RWPE2 (cell line): ENCODE measurements at regions not wholly inside any gene's neighbourhood (a gene's known extent, or its start where the extent isn't known, plus 50 kb on each side); places are given as distances from the start of the nearest gene placed in this dataset.

ENCODE experiments used
- ATAC-seq: fragments of 200-7000 bp; cut with Tn5 transposase; 3 replicates; pipeline ENCODE4 v1.9.1; 2021; ENCODE audit warnings: low read depth
- DNase-seq: peaks from one replicate; pipeline ENCODE4 v3.0.0-alpha.2; 2020; ENCODE audit warnings: low spot score
- H3K27ac ChIP-seq: fragments of 450-650 bp; 2 replicates; pipeline ENCODE4 v1.5.1; 2017; ENCODE audit warnings: mild to moderate bottlenecking; ENCODE audit not compliant: poor library complexity, severe bottlenecking
- H3K27me3 ChIP-seq: fragments of 250-450 bp; sonication (Bioruptor Pico); 2 replicates; pipeline ENCODE4 v1.5.1; 2021; ENCODE audit warnings: mild to moderate bottlenecking, moderate library complexity; ENCODE audit not compliant: insufficient read depth, poor library complexity, severe bottlenecking
- H3K36me3 ChIP-seq: fragments of 250-450 bp; sonication (Bioruptor Pico); 2 replicates; pipeline ENCODE4 v1.5.1; 2020; ENCODE audit warnings: low read depth, mild to moderate bottlenecking, moderate library complexity
- H3K4me1 ChIP-seq: fragments of 250-450 bp; sonication (Bioruptor Pico); 2 replicates; pipeline ENCODE4 v1.5.1; 2021; ENCODE audit warnings: mild to moderate bottlenecking, moderate library complexity; ENCODE audit not compliant: insufficient read depth, poor library complexity, severe bottlenecking
- H3K4me3 ChIP-seq: fragments of 250-450 bp; sonication (Bioruptor Pico); 2 replicates; pipeline ENCODE4 v1.5.1; 2021; ENCODE audit warnings: mild to moderate bottlenecking, moderate library complexity; ENCODE audit not compliant: severe bottlenecking
- H3K9me3 ChIP-seq: fragments of 250-450 bp; sonication (Bioruptor Pico); 2 replicates; pipeline ENCODE4 v1.5.1; 2021; ENCODE audit warnings: mild to moderate bottlenecking, moderate library complexity; ENCODE audit not compliant: severe bottlenecking
- TF ChIP-seq, protein P1 (sequence below): fragments of 450-650 bp; IDR thresholded peaks from one replicate; pipeline ENCODE4 v1.5.1; 2017; ENCODE audit warnings: mild to moderate bottlenecking, moderate library complexity; ENCODE audit not compliant: poor library complexity, severe bottlenecking

DNA sequence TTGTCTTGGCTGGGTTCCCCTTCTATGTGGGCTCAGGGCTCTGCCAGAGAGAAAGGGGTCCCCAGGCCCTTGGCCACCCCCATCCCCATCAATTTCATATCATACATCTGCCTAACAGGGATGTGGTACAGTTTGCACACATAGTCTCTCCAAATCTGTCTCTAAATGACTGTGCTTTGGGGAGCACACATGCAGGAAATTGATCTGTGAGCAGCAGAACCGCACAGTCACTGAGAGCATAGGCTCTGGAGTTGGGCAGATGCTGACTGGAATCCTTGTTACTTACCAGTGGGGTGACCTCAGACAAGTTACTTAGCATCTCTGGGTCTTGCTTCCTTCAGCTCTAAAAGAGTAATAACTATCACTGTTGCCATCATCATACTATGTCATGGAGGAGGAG lies 273.9 kb downstream of the ABHD5 start:
- TF ChIP-seq, protein P1, sequence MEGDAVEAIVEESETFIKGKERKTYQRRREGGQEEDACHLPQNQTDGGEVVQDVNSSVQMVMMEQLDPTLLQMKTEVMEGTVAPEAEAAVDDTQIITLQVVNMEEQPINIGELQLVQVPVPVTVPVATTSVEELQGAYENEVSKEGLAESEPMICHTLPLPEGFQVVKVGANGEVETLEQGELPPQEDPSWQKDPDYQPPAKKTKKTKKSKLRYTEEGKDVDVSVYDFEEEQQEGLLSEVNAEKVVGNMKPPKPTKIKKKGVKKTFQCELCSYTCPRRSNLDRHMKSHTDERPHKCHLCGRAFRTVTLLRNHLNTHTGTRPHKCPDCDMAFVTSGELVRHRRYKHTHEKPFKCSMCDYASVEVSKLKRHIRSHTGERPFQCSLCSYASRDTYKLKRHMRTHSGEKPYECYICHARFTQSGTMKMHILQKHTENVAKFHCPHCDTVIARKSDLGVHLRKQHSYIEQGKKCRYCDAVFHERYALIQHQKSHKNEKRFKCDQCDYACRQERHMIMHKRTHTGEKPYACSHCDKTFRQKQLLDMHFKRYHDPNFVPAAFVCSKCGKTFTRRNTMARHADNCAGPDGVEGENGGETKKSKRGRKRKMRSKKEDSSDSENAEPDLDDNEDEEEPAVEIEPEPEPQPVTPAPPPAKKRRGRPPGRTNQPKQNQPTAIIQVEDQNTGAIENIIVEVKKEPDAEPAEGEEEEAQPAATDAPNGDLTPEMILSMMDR, result no peak
- no peak for ATAC-seq

DNA sequence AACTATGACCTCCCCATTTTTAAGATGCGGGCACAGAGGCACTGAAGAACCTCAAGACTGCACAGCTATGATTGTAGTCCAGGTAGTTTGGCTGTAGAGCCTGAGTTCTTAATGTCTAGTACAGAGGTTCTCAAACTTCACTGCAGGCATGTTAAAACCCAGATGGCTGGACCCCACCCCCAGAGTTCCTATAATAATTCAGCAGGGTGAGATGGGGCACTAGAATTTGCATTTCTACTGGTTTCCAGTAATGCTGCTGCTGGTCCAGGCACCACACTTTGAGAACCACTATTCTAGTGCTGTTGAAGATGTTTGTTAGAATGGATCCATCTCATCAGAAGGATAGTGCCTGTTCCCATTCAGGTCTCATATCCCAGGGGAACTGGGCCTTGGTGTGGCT lies 274.9 kb downstream of the ABHD5 start:
- TF ChIP-seq, protein P1, result no peak
- no peaks in the 10 kb centered on the region for H3K36me3 ChIP-seq
- H3K27me3 ChIP-seq, result no peaks in the 10 kb centered on the region
- H3K9me3 ChIP-seq, result no peaks in the 10 kb centered on the region
- no peak overlapping the region for H3K4me3 ChIP-seq
- DNase-seq, result no peak
- H3K27ac ChIP-seq, result no peak overlapping the region
- no peak for ATAC-seq
- H3K4me1 ChIP-seq, result no peaks in the 10 kb centered on the region

More for the DNA sequence above, 273.9 kb downstream of the ABHD5 start:
- DNase-seq, result no peak
- Histone ChIP-seq H3K36me3 (no peaks in the 10 kb centered on the region), H3K27me3 (no peaks in the 10 kb centered on the region), H3K4me3 (no peak overlapping the region), H3K27ac (no peak overlapping the region), H3K9me3 (no peaks in the 10 kb centered on the region), H3K4me1 (no peaks in the 10 kb centered on the region)

DNA sequence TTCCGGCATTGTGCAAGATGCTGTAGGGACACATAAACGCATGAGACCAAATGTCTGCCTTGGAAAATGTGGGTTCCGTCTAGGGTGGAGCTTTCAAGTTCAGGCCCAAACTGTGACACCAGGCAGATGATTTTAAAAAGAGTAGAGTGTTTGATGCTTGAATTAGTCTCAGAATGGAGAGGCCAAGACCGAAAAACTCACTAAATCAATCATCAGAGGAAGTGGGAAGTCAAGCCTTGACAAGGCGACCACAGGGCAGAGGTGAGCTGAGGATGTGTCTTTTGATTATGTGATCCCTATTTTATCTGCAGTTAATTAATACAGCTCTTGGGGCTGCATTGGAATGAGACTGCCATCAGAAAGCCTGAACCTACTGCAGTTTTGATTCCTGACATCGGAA lies 275.4 kb downstream of the ABHD5 start:
- no peak for DNase-seq
- Histone ChIP-seq H3K9me3 (no peaks in the 10 kb centered on the region), H3K27ac (no peak overlapping the region), H3K4me1 (no peaks in the 10 kb centered on the region), H3K27me3 (no peaks in the 10 kb centered on the region), H3K36me3 (no peaks in the 10 kb centered on the region), H3K4me3 (no peak overlapping the region)
- TF ChIP-seq, protein P1, result no peak
- no peak for ATAC-seq

DNA sequence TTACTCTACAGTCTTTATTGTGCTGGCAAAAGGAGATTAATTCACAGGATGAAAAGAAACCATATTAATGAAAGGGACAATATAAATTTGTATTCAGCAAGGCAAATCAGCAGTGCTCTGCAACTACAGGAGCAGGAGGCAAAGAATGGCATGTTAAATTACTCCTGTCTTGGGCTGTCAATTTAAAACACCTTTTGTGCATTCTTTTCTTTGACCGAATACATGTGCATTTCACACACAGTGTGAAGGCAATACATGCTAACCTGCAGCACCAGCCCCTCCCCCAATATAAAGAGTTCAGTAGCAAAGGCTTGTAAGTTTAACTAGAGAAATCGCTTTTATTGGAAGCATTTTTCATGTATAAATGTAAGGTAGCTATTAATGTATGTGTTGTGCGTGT lies 275.2 kb upstream of the TOPAZ1 start:
- H3K9me3 ChIP-seq, result no peaks in the 10 kb centered on the region
- H3K27me3 ChIP-seq, result no peaks in the 10 kb centered on the region
- H3K27ac ChIP-seq, result no peak overlapping the region
- no peak for DNase-seq
- ATAC-seq, result no peak
- no peaks in the 10 kb centered on the region for H3K36me3 ChIP-seq
- H3K4me1 ChIP-seq, result no peaks in the 10 kb centered on the region
- TF ChIP-seq, protein P1, result no peak
- H3K4me3 ChIP-seq, result no peak overlapping the region

DNA sequence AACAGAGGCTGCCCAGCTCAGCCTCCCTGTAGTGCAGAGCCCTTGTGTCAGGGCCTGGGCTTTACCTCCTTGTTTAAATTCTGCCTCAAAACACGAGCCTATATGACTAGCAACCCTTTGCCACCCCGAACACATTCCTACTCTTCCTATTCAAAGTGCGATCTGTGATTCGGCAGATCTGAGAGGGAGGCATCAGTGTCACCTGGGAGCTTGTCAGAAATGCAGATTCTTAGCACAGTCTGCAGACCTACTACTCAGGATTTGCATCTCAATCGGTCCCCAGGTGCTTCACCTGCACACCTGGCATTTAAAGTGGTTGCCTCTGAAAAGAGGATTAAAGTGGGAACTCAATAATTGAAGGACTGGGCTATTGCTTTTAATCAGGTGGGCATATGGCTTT lies 273.2 kb upstream of the TOPAZ1 start:
- H3K9me3 ChIP-seq, result no peaks in the 10 kb centered on the region
- TF ChIP-seq, protein P1, result no peak
- DNase-seq, result no peak
- H3K27ac ChIP-seq, result no peak overlapping the region
- no peak for ATAC-seq
- no peaks in the 10 kb centered on the region for H3K36me3 ChIP-seq
- H3K4me3 ChIP-seq, result no peak overlapping the region
- no peaks in the 10 kb centered on the region for H3K27me3 ChIP-seq
- no peaks in the 10 kb centered on the region for H3K4me1 ChIP-seq
